ENCODE measurements at regions not wholly inside any gene's neighbourhood (a gene's known extent, or its start where the extent isn't known, plus 50 kb on each side); places are given as distances from the start of the nearest gene placed in this dataset.

GRCh38 chr20:19045371-19045770 is 167.1 kb upstream of the SLC24A3 start:
- DNase-seq (ENCODE audit: low read depth in 1 of 2, low spot score in 1 of 2), result no peak
- Histone ChIP-seq H3K4me3 (replicated peaks; ENCODE audit: insufficient read depth, low read length) (no peak overlapping the region), H3K27me3 (ENCODE audit: insufficient read depth, poor library complexity, severe bottlenecking) (peaks cover 2% of the 10 kb centered on the region), H3K27ac (replicated peaks) (no peak overlapping the region)
- TF ChIP-seq CTCF (IDR thresholded peaks at IDR 0.05; ENCODE audit: insufficient read depth, low read length), result no peak

- no peak for TF ChIP-seq SPI1 (IDR thresholded peaks at IDR 0.05; ENCODE audit: borderline replicate concordance, low read depth)
- TF ChIP-seq POLR2AphosphoS5 (IDR thresholded peaks at IDR 0.05; ENCODE audit: low read depth), result no peak
- TF ChIP-seq REST (IDR thresholded peaks at IDR 0.05; ENCODE audit: insufficient replicate concordance, low read depth), result no peak
- no peak for TF ChIP-seq GABPA (IDR thresholded peaks at IDR 0.05; ENCODE audit: low read depth)
- TF ChIP-seq CTCF (IDR thresholded peaks at IDR 0.05; ENCODE audit: insufficient read depth, low read length), result no peak
Observed at GRCh38 chr20:19047040-19047950, 165.1 kb upstream of the SLC24A3 start.

GRCh38 chr20:19047951-19048296 is 164.5 kb upstream of the SLC24A3 start:
- DNase-seq (ENCODE audit: low read depth in 1 of 2, low spot score in 1 of 2), result no peak
- no peak overlapping the region for H3K27ac ChIP-seq (replicated peaks)
- TF ChIP-seq CTCF (IDR thresholded peaks at IDR 0.05; ENCODE audit: insufficient read depth, low read length) (no peak), SPI1 (IDR thresholded peaks at IDR 0.05; ENCODE audit: borderline replicate concordance, low read depth) (no peak), REST (IDR thresholded peaks at IDR 0.05; ENCODE audit: insufficient replicate concordance, low read depth) (no peak), GABPA (IDR thresholded peaks at IDR 0.05; ENCODE audit: low read depth) (no peak), POLR2AphosphoS5 (IDR thresholded peaks at IDR 0.05; ENCODE audit: low read depth) (no peak)
- H3K27me3 ChIP-seq (ENCODE audit: insufficient read depth, poor library complexity, severe bottlenecking), result no peaks in the 10 kb centered on the region
- no peak overlapping the region for H3K4me3 ChIP-seq (replicated peaks; ENCODE audit: insufficient read depth, low read length)

More at GRCh38 chr20:19047040-19047950, 165.1 kb upstream of the SLC24A3 start:
- DNase-seq (ENCODE audit: low read depth in 1 of 2, low spot score in 1 of 2), result no peak
- Histone ChIP-seq H3K27me3 (ENCODE audit: insufficient read depth, poor library complexity, severe bottlenecking) (no peaks in the 10 kb centered on the region), H3K4me3 (replicated peaks; ENCODE audit: insufficient read depth, low read length) (no peak overlapping the region), H3K27ac (replicated peaks) (no peak overlapping the region)

All from HL-60 (cell line).